WI38 (cell line): ENCODE measurements at regions not wholly inside any gene's neighbourhood (a gene's known extent, or its start where the extent isn't known, plus 50 kb on each side); places are given as distances from the start of the nearest gene placed in this dataset.

Source experiments
- H3K4me3 ChIP-seq: 2 replicates; pipeline ENCODE4 v1.5.1; 2011; ENCODE audit warnings: low read depth, mild to moderate bottlenecking, control low read depth, low read length
- CTCF ChIP-seq: IDR thresholded peaks from 2 replicates; pipeline ENCODE4 v1.5.1; 2012; ENCODE audit warnings: low read depth, mild to moderate bottlenecking, control low read depth, low read length

- H3K4me3 ChIP-seq: no peak overlapping the region
- no peak for TF ChIP-seq CTCF
Observed at GRCh38 chr5:165420493-165420892, 1915.1 kb downstream of the MAT2B start.

GRCh38 chr5:165423697-165424299 is 1918.4 kb downstream of the MAT2B start:
- no peak for TF ChIP-seq CTCF

GRCh38 chr5:165425594-165425993 is 1920.2 kb downstream of the MAT2B start:
- H3K4me3 ChIP-seq: no peak overlapping the region
- TF ChIP-seq CTCF: no peak

More at GRCh38 chr5:165423697-165424299, 1918.4 kb downstream of the MAT2B start:
- no peak overlapping the region for H3K4me3 ChIP-seq

GRCh38 chr5:165448753-165449152 is 1943.3 kb downstream of the MAT2B start:
- no peak overlapping the region for H3K4me3 ChIP-seq
- no peak for TF ChIP-seq CTCF

GRCh38 chr5:165457859-165458481 is 1952.6 kb downstream of the MAT2B start:
- no peak overlapping the region for H3K4me3 ChIP-seq
- no peak for TF ChIP-seq CTCF

GRCh38 chr5:165459232-165459631 is 1953.8 kb downstream of the MAT2B start:
- no peak for TF ChIP-seq CTCF
- H3K4me3 ChIP-seq: no peak overlapping the region

- H3K4me3 ChIP-seq: no peak overlapping the region
Observed at GRCh38 chr5:165460911-165461310, 1955.5 kb downstream of the MAT2B start.

More at GRCh38 chr5:165460911-165461310, 1955.5 kb downstream of the MAT2B start:
- TF ChIP-seq CTCF: no peak
